ENCODE measurements at regions not wholly inside any gene's neighbourhood (a gene's known extent, or its start where the extent isn't known, plus 50 kb on each side); places are given as distances from the start of the nearest gene placed in this dataset.

GRCh38 chr13:54592201-54592600 is 1563.6 kb downstream of the OLFM4 start:
- no peaks in the 10 kb centered on the region for H3K36me3 ChIP-seq (ENCODE audit: control insufficient read depth, insufficient read depth, low read length)
- TF ChIP-seq CTCF (IDR thresholded peaks at IDR 0.05; ENCODE audit: insufficient read depth, low read length, poor library complexity, severe bottlenecking): no peak
- no peak for DNase-seq (ENCODE audit: extremely low read depth, insufficient read length)
- H3K27me3 ChIP-seq (replicated peaks; ENCODE audit: control insufficient read depth, insufficient read depth, low read length): no peaks in the 10 kb centered on the region
- no peak overlapping the region for H3K4me3 ChIP-seq (replicated peaks; ENCODE audit: low read depth, low read length)

GRCh38 chr13:54593504-54593903 is 1564.9 kb downstream of the OLFM4 start:
- no peaks in the 10 kb centered on the region for H3K27me3 ChIP-seq (replicated peaks; ENCODE audit: control insufficient read depth, insufficient read depth, low read length)
- TF ChIP-seq CTCF (IDR thresholded peaks at IDR 0.05; ENCODE audit: insufficient read depth, low read length, poor library complexity, severe bottlenecking): no peak
- DNase-seq (ENCODE audit: extremely low read depth, insufficient read length): no peak
- no peak overlapping the region for H3K4me3 ChIP-seq (replicated peaks; ENCODE audit: low read depth, low read length)
- H3K36me3 ChIP-seq (ENCODE audit: control insufficient read depth, insufficient read depth, low read length): no peaks in the 10 kb centered on the region

GRCh38 chr13:54597540-54598088 is 1569.0 kb downstream of the OLFM4 start:
- H3K36me3 ChIP-seq (ENCODE audit: control insufficient read depth, insufficient read depth, low read length): no peaks in the 10 kb centered on the region
- no peak overlapping the region for H3K4me3 ChIP-seq (replicated peaks; ENCODE audit: low read depth, low read length)
- no peaks in the 10 kb centered on the region for H3K27me3 ChIP-seq (replicated peaks; ENCODE audit: control insufficient read depth, insufficient read depth, low read length)
- DNase-seq (ENCODE audit: extremely low read depth, insufficient read length): no peak
- TF ChIP-seq CTCF (IDR thresholded peaks at IDR 0.05; ENCODE audit: insufficient read depth, low read length, poor library complexity, severe bottlenecking): no peak

GRCh38 chr13:54599413-54599812 is 1570.8 kb downstream of the OLFM4 start:
- Histone ChIP-seq H3K4me3 (replicated peaks; ENCODE audit: low read depth, low read length) (no peak overlapping the region), H3K36me3 (ENCODE audit: control insufficient read depth, insufficient read depth, low read length) (no peaks in the 10 kb centered on the region), H3K27me3 (replicated peaks; ENCODE audit: control insufficient read depth, insufficient read depth, low read length) (no peaks in the 10 kb centered on the region)
- TF ChIP-seq CTCF (IDR thresholded peaks at IDR 0.05; ENCODE audit: insufficient read depth, low read length, poor library complexity, severe bottlenecking): no peak
- no peak for DNase-seq (ENCODE audit: extremely low read depth, insufficient read length)

- H3K4me3 ChIP-seq (replicated peaks; ENCODE audit: low read depth, low read length): no peak overlapping the region
- H3K36me3 ChIP-seq (ENCODE audit: control insufficient read depth, insufficient read depth, low read length): no peaks in the 10 kb centered on the region
- TF ChIP-seq CTCF (IDR thresholded peaks at IDR 0.05; ENCODE audit: insufficient read depth, low read length, poor library complexity, severe bottlenecking): no peak
- H3K27me3 ChIP-seq (replicated peaks; ENCODE audit: control insufficient read depth, insufficient read depth, low read length): no peaks in the 10 kb centered on the region
- DNase-seq (ENCODE audit: extremely low read depth, insufficient read length): no peak
Measured at GRCh38 chr13:54606944-54607343, 1578.3 kb downstream of the OLFM4 start.

GRCh38 chr13:54607421-54607820 is 1578.8 kb downstream of the OLFM4 start:
- H3K27me3 ChIP-seq (replicated peaks; ENCODE audit: control insufficient read depth, insufficient read depth, low read length): no peaks in the 10 kb centered on the region
- no peak for TF ChIP-seq CTCF (IDR thresholded peaks at IDR 0.05; ENCODE audit: insufficient read depth, low read length, poor library complexity, severe bottlenecking)
- no peak for DNase-seq (ENCODE audit: extremely low read depth, insufficient read length)
- no peak overlapping the region for H3K4me3 ChIP-seq (replicated peaks; ENCODE audit: low read depth, low read length)
- no peaks in the 10 kb centered on the region for H3K36me3 ChIP-seq (ENCODE audit: control insufficient read depth, insufficient read depth, low read length)

Data from GM06990 (cell line).